SK-N-SH (cell line): ENCODE measurements at regions not wholly inside any gene's neighbourhood (a gene's known extent, or its start where the extent isn't known, plus 50 kb on each side); places are given as distances from the start of the nearest gene placed in this dataset.

ENCODE experiments used
- CTCF ChIA-PET: fragments of 300-600, 350-600 bp; formaldehyde crosslinking; extraction: SDS; loops from one replicate; lab custom pipeline; 2021; lab: Yijun Ruan, JAX
- POLR2A ChIA-PET: fragments of 350-600 bp; sonication (Branson Sonifier 250); formaldehyde crosslinking; extraction: SDS; loops from one replicate; lab custom pipeline; 2020; ENCODE audit warnings: antibody characterized with exemption, inconsistent platforms; lab: Yijun Ruan, JAX
- DNase-seq: peaks from one replicate; pipeline ENCODE4 v3.0.0; 2012
- H2AFZ ChIP-seq: fragments of 200-600 bp; sonication (generic); 2 replicates; pipeline ENCODE4 v1.8.1; 2016; ENCODE audit warnings: antibody characterized with exemption, mild to moderate bottlenecking, low read depth
- H3F3A ChIP-seq: fragments of 200-600 bp; sonication (generic); replicated peaks from 2 replicates; pipeline ENCODE3; 2016; ENCODE audit warnings: antibody characterized with exemption, mild to moderate bottlenecking; ENCODE audit not compliant: insufficient read depth
- H3K27ac ChIP-seq, 2 experiments: fragments of 200-500 bp in 1 of 2; fragments of 200-600 bp in 1 of 2; sonication (Bioruptor generic) in 1 of 2; sonication (generic), shearing (Covaris generic) in 1 of 2; 2 replicates each; pipeline versions ENCODE4 v1.5.1 to v1.6.1; 2014 to 2016; ENCODE audit warnings: low read depth in 2 of 2, inconsistent platforms in 1 of 2, low read length in 1 of 2, mild to moderate bottlenecking in 1 of 2, mixed read lengths in 1 of 2
- H3K27me3 ChIP-seq: fragments of 200-600 bp; sonication (generic), shearing (Covaris generic); 2 replicates; pipeline ENCODE4 v1.6.1; 2016; ENCODE audit warnings: mixed run types; ENCODE audit not compliant: insufficient read depth
- H3K36me3 ChIP-seq, 2 experiments: fragments of 200-500 bp in 1 of 2; fragments of 200-600 bp in 1 of 2; sonication (Bioruptor generic) in 1 of 2; sonication (generic) in 1 of 2; replicated peaks in 1 of 2; 2 replicates each; pipeline versions ENCODE3 to v1.5.1; 2014 to 2016; ENCODE audit warnings: low read length in 1 of 2, mild to moderate bottlenecking in 1 of 2; ENCODE audit not compliant: insufficient read depth in 2 of 2, control insufficient read depth in 1 of 2
- H3K4me1 ChIP-seq, 2 experiments: fragments of 200-500 bp in 1 of 2; fragments of 200-600 bp in 1 of 2; sonication (Bioruptor generic) in 1 of 2; sonication (generic), shearing (Covaris generic) in 1 of 2; 2 replicates each; pipeline versions ENCODE4 v1.5.1 to v1.6.1; 2014 to 2016; ENCODE audit warnings: low read depth in 1 of 2, low read length in 1 of 2, mixed run types in 1 of 2; ENCODE audit not compliant: insufficient read depth in 2 of 2, control insufficient read depth in 1 of 2
- H3K4me2 ChIP-seq: fragments of 200-600 bp; sonication (generic), shearing (Covaris generic); 2 replicates; pipeline ENCODE4 v1.6.1; 2017; ENCODE audit warnings: mixed run types
- H3K4me3 ChIP-seq, 2 experiments: fragments of 200-500 bp in 1 of 2; fragments of 200-600 bp in 1 of 2; sonication (Bioruptor generic) in 1 of 2; sonication (generic), shearing (Covaris generic) in 1 of 2; 2 replicates each; pipeline versions ENCODE4 v1.5.1 to v1.8.1; 2014 to 2016; ENCODE audit warnings: low read depth in 2 of 2, inconsistent platforms in 1 of 2, low read length in 1 of 2, mild to moderate bottlenecking in 1 of 2, mixed read lengths in 1 of 2, moderate library complexity in 1 of 2
- H3K79me2 ChIP-seq: fragments of 200-600 bp; sonication (generic); 2 replicates; pipeline ENCODE4 v1.8.1; 2017; ENCODE audit warnings: mild to moderate bottlenecking; ENCODE audit not compliant: insufficient read depth
- H3K9ac ChIP-seq: fragments of 200-600 bp; sonication (generic); 2 replicates; pipeline ENCODE4 v1.6.1; 2017; ENCODE audit warnings: mixed run types
- H3K9me2 ChIP-seq: fragments of 200-600 bp; sonication (generic); 2 replicates; pipeline ENCODE4 v1.6.1; 2017; ENCODE audit warnings: mixed run types
- H3K9me3 ChIP-seq: fragments of 200-600 bp; sonication (generic); 2 replicates; pipeline ENCODE4 v1.6.1; 2017; ENCODE audit warnings: mixed run types, mild to moderate bottlenecking, moderate library complexity
- H4K20me1 ChIP-seq: fragments of 200-600 bp; sonication (generic); 2 replicates; pipeline ENCODE4 v1.6.1; 2017; ENCODE audit warnings: mild to moderate bottlenecking, mixed run types; ENCODE audit not compliant: insufficient read depth
- FOSL2 ChIP-seq: IDR thresholded peaks from 2 replicates; pipeline ENCODE4 v1.4.0; 2012; ENCODE audit warnings: low read depth, mild to moderate bottlenecking, moderate library complexity, borderline replicate concordance
- GABPA ChIP-seq: IDR thresholded peaks from 2 replicates; pipeline ENCODE4 v1.4.0; 2012; ENCODE audit warnings: low read depth, mild to moderate bottlenecking
- NFIC ChIP-seq: IDR thresholded peaks from 2 replicates; pipeline ENCODE4 v1.4.0; 2012; ENCODE audit warnings: borderline replicate concordance
- RAD21 ChIP-seq: IDR thresholded peaks from 2 replicates; pipeline ENCODE4 v1.6.1; 2012; ENCODE audit warnings: mild to moderate bottlenecking, low read length
- RCOR1 ChIP-seq: fragments of 150-350 bp; IDR thresholded peaks from 2 replicates; pipeline ENCODE4 v1.6.1; 2017; ENCODE audit warnings: antibody characterized with exemption, low read length
- SIN3A ChIP-seq: IDR thresholded peaks from 2 replicates; pipeline ENCODE4 v1.6.1; 2012; ENCODE audit warnings: low read depth, mild to moderate bottlenecking, low read length, moderate library complexity, borderline replicate concordance
- SMC3 ChIP-seq: IDR thresholded peaks from 2 replicates; pipeline ENCODE4 v1.6.1; 2012; ENCODE audit warnings: low read depth, low read length, improper control_type of control experiment
- TCF12 ChIP-seq: IDR thresholded peaks from 2 replicates; pipeline ENCODE4 v1.4.0; 2012
- TEAD4 ChIP-seq: IDR thresholded peaks from 2 replicates; pipeline ENCODE4 v1.4.0; 2012; ENCODE audit warnings: mild to moderate bottlenecking, borderline replicate concordance; ENCODE audit not compliant: insufficient read depth
- WGBS: methylation state at CpG from one replicate; pipeline ENCODE4 v1.1.6; 2017; ENCODE audit warnings: low lambda C conversion rate; 5-methylcytosine and 5-hydroxymethylcytosine counted together
- TF ChIP-seq, protein P1 (sequence below): IDR thresholded peaks from 2 replicates; pipeline ENCODE4 v1.4.0; 2012; ENCODE audit warnings: low read depth
- TF ChIP-seq, protein P2 (sequence below): fragments of 200-600 bp; sonication (generic); IDR thresholded peaks from 2 replicates; pipeline ENCODE4 v1.6.1; 2017; ENCODE audit warnings: antibody characterized with exemption, mild to moderate bottlenecking, moderate library complexity
- TF ChIP-seq, protein P3 (sequence below): IDR thresholded peaks from 2 replicates; pipeline ENCODE4 v1.4.0; 2012; ENCODE audit warnings: low read depth, borderline replicate concordance

DNA sequence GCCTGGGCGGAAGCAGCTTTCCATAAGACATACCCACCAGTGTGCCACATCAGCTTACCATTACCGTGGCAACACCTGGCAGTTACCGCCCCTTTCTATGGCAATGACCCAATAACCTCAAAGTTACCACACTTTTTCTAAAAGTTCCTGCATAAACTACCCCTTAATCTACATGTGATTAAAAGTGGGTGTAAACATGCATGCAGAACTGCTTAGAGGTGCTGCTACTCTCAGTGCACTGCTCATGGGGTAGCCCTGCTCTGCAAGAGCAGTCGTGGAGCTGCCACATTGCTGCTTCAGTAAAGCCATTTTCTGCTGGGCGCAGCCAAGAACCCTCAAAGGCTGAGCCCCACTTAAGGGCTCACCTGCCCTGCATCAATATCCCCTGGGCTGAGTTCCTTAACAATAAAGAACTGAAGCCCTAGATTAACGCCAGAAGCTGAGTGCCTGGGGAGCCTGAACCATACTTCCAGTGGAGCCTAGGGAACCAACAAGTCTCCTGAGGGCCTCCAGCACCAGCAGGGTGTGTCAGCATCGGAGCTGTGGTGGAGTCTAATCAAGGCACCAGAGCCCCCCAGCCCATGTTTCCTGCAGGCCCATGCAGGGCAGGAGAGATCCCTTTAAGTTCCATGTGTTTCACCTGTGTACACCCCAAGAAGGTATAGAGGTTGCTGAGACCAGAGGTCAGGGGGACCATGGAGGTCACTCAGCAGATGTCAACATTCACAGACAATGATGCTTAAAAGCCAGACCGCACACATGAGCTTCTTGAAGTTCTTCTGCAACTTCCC lies 1198.1 kb downstream of the UQCRFS1 start:
- TF ChIP-seq FOSL2 (no peak), NFIC (no peak), RCOR1 (no peak), TCF12 (no peak), TEAD4 (no peak), GABPA (no peak)
- TF ChIP-seq, protein P1, sequence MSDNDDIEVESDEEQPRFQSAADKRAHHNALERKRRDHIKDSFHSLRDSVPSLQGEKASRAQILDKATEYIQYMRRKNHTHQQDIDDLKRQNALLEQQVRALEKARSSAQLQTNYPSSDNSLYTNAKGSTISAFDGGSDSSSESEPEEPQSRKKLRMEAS: no peak
- TF ChIP-seq, all 33 proteins: peak for 0
- H3K4me2 ChIP-seq: no peak overlapping the region
- no peaks in the 10 kb centered on the region for H3K79me2 ChIP-seq
- H3F3A ChIP-seq: no peaks in the 10 kb centered on the region
- 4% methylated on average over 8 of the region's 8 CpGs for WGBS
- no peaks in the 10 kb centered on the region for H3K4me1 ChIP-seq
- ChIA-PET POLR2A (no interaction called here), CTCF (no interaction called here)
- H3K9me2 ChIP-seq: no peaks in the 10 kb centered on the region
- H3K9me3 ChIP-seq: no peaks in the 10 kb centered on the region
- H3K36me3 ChIP-seq: no peaks in the 10 kb centered on the region
- H4K20me1 ChIP-seq: no peaks in the 10 kb centered on the region
- no peak overlapping the region for H3K4me3 ChIP-seq
- H3K27me3 ChIP-seq: peaks cover 7% of the 10 kb centered on the region; the same call in 1 of the 2 replicates
- H3K9ac ChIP-seq: no peak overlapping the region
- H3K27ac ChIP-seq: no peak overlapping the region
- DNase-seq: no peak
- H2AFZ ChIP-seq: no peak overlapping the region

DNA sequence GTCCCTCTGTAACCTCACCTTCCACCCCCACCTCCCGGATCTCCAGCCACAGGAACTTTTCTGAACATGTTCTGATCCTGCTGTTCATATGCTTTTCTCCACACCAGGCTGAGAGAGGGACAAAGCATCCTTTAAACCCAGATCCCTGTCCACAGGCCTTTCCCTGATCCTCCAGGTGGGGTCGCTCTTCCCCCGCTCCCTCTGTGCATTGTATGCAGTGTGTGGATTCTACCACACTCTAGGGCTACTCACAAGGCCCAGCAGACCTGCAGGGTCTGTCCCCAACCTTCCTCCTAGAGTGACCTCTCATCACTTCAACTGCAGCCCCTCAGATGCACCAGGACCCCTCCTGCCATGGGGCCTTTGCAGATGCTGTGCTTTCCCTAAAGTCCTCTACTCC lies 1200.6 kb downstream of the UQCRFS1 start:
- no peak overlapping the region for H3K4me3 ChIP-seq
- H2AFZ ChIP-seq: no peak overlapping the region
- H3K36me3 ChIP-seq: no peaks in the 10 kb centered on the region
- ChIA-PET POLR2A (no interaction called here), CTCF (interaction anchor here (1.5 kb wide), 1 partner anchor 10 kb away, joined by 5 read pairs; no protein-coding TSS in a partner anchor)
- H3K4me1 ChIP-seq: no peaks in the 10 kb centered on the region
- no peaks in the 10 kb centered on the region for H3K9me3 ChIP-seq
- no peaks in the 10 kb centered on the region; the same call in 1 of the 2 replicates for H3K27me3 ChIP-seq
- H3K79me2 ChIP-seq: no peaks in the 10 kb centered on the region
- no peak overlapping the region for H3K9ac ChIP-seq
- H4K20me1 ChIP-seq: no peaks in the 10 kb centered on the region
- TF ChIP-seq, protein P2, sequence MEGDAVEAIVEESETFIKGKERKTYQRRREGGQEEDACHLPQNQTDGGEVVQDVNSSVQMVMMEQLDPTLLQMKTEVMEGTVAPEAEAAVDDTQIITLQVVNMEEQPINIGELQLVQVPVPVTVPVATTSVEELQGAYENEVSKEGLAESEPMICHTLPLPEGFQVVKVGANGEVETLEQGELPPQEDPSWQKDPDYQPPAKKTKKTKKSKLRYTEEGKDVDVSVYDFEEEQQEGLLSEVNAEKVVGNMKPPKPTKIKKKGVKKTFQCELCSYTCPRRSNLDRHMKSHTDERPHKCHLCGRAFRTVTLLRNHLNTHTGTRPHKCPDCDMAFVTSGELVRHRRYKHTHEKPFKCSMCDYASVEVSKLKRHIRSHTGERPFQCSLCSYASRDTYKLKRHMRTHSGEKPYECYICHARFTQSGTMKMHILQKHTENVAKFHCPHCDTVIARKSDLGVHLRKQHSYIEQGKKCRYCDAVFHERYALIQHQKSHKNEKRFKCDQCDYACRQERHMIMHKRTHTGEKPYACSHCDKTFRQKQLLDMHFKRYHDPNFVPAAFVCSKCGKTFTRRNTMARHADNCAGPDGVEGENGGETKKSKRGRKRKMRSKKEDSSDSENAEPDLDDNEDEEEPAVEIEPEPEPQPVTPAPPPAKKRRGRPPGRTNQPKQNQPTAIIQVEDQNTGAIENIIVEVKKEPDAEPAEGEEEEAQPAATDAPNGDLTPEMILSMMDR: peak; percentile 45; the same call in 1 of the 2 replicates
- TF ChIP-seq SIN3A (no peak), SMC3 (0 out of 2 replicates have a peak, but pooled peaks have one; percentile 19), TEAD4 (no peak), RAD21 (0 out of 2 replicates have a peak, but pooled peaks have one; percentile 8)
- TF ChIP-seq, protein P3, sequence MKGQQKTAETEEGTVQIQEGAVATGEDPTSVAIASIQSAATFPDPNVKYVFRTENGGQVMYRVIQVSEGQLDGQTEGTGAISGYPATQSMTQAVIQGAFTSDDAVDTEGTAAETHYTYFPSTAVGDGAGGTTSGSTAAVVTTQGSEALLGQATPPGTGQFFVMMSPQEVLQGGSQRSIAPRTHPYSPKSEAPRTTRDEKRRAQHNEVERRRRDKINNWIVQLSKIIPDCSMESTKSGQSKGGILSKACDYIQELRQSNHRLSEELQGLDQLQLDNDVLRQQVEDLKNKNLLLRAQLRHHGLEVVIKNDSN: no peak
- TF ChIP-seq, all 33 proteins: peak for 3
- Histone ChIP-seq H3F3A (no peaks in the 10 kb centered on the region), H3K9me2 (no peaks in the 10 kb centered on the region), H3K4me2 (no peak overlapping the region), H3K27ac (no peak overlapping the region)
- whole genome bisulfite sequencing: 0% methylated on average over 3 of the region's 3 CpGs
- peak; percentile 3 for DNase-seq
